IMR-90 (cell line): ENCODE measurements at regions not wholly inside any gene's neighbourhood (a gene's known extent, or its start where the extent isn't known, plus 50 kb on each side); places are given as distances from the start of the nearest gene placed in this dataset.
A peak's percentile ranks its signal among the peaks of the same experiment; 100 is the strongest.

Experiments used
- ATAC-seq: fragments of 200-7000 bp; cut with Tn5 transposase; 2 replicates; pipeline ENCODE4 v1.9.1; 2020; ENCODE audit warnings: low read depth, mild to moderate bottlenecking, moderate library complexity
- BruUV-seq: library from RNA; stranded (reverse); fragments of 400-500 nt; replicated peaks from 2 replicates; lab custom pipeline; 2021; lab: Mats Ljungman, UMichigan
- CTCF ChIA-PET: fragments of 300-600 bp; formaldehyde crosslinking; extraction: SDS; loops from one replicate; lab custom pipeline; 2021; ENCODE audit warnings: antibody characterized with exemption; lab: Yijun Ruan, JAX
- POLR2A ChIA-PET: fragments of 300-600 bp; sonication (Branson Sonifier 250); formaldehyde crosslinking; loops from one replicate; lab custom pipeline; 2022; ENCODE audit warnings: antibody characterized with exemption; ENCODE audit not compliant: unreplicated experiment; lab: Charles Lee
- DNase-seq: peaks from one replicate; pipeline ENCODE4 v3.0.0; 2013
- H2AFZ ChIP-seq: replicated peaks from 2 replicates; pipeline ENCODE3; 2013; ENCODE audit warnings: low read length, mild to moderate bottlenecking; ENCODE audit not compliant: poor library complexity
- H2AK5ac ChIP-seq: 2 replicates; pipeline ENCODE4 v1.6.1; 2013; ENCODE audit warnings: low read depth, low read length, inconsistent platforms
- H2AK9ac ChIP-seq: replicated peaks from 2 replicates; pipeline ENCODE3; 2013; ENCODE audit warnings: mild to moderate bottlenecking, low read depth, low read length, moderate library complexity; ENCODE audit not compliant: poor library complexity
- H2BK120ac ChIP-seq: 2 replicates; pipeline ENCODE4 v1.6.1; 2013; ENCODE audit warnings: low read depth, low read length, inconsistent platforms
- H2BK15ac ChIP-seq: 3 replicates; pipeline ENCODE4 v1.6.1; 2013; ENCODE audit warnings: low read depth, low read length, inconsistent platforms
- H2BK20ac ChIP-seq: 2 replicates; pipeline ENCODE4 v1.6.1; 2013; ENCODE audit warnings: low read depth, mild to moderate bottlenecking, inconsistent platforms, low read length, moderate library complexity
- H2BK5ac ChIP-seq: 2 replicates; pipeline ENCODE4 v1.6.1; 2013; ENCODE audit warnings: mild to moderate bottlenecking, low read depth, low read length, inconsistent platforms; ENCODE audit not compliant: poor library complexity, severe bottlenecking
- H3K14ac ChIP-seq: replicated peaks from 2 replicates; pipeline ENCODE4 v1.6.1; 2013; ENCODE audit warnings: low read depth, low read length, inconsistent platforms
- H3K18ac ChIP-seq: 2 replicates; pipeline ENCODE4 v1.6.1; 2013; ENCODE audit warnings: low read depth, low read length, control low read depth
- H3K23ac ChIP-seq: 2 replicates; pipeline ENCODE4 v1.6.1; 2013; ENCODE audit warnings: low read depth, low read length, inconsistent platforms
- H3K27ac ChIP-seq: 2 replicates; pipeline ENCODE4 v1.5.1; 2013; ENCODE audit warnings: mild to moderate bottlenecking, control low read depth, low read length; ENCODE audit not compliant: insufficient read depth
- H3K27me3 ChIP-seq: 2 replicates; pipeline ENCODE4 v1.6.1; 2013; ENCODE audit warnings: low read length; ENCODE audit not compliant: control insufficient read depth, insufficient read depth
- H3K36me3 ChIP-seq: 2 replicates; pipeline ENCODE4 v1.6.1; 2013; ENCODE audit warnings: low read length, mixed read lengths; ENCODE audit not compliant: control insufficient read depth, insufficient read depth
- H3K4ac ChIP-seq: 2 replicates; pipeline ENCODE4 v1.6.1; 2013; ENCODE audit warnings: low read depth, low read length, inconsistent platforms
- H3K4me1 ChIP-seq: 2 replicates; pipeline ENCODE4 v1.6.1; 2013; ENCODE audit warnings: low read length, mixed read lengths; ENCODE audit not compliant: control insufficient read depth, insufficient read depth
- H3K4me2 ChIP-seq: 2 replicates; pipeline ENCODE4 v1.6.1; 2013; ENCODE audit warnings: low read depth, mild to moderate bottlenecking, control low read depth, low read length, moderate library complexity
- H3K4me3 ChIP-seq: 2 replicates; pipeline ENCODE4 v1.5.1; 2013; ENCODE audit warnings: low read depth, mild to moderate bottlenecking, control low read depth, low read length, moderate library complexity; ENCODE audit not compliant: insufficient read depth
- H3K56ac ChIP-seq: 2 replicates; pipeline ENCODE4 v1.6.1; 2013; ENCODE audit warnings: low read length, inconsistent platforms; ENCODE audit not compliant: insufficient read depth; ENCODE audit errors: extremely low read depth
- H3K79me1 ChIP-seq, 2 experiments: 2 replicates each; pipeline ENCODE4 v1.6.1; 2013; ENCODE audit warnings: low read length in 2 of 2, inconsistent platforms in 1 of 2, low read depth in 1 of 2
- H3K9ac ChIP-seq: 2 replicates; pipeline ENCODE4 v1.6.1; 2013; ENCODE audit warnings: low read depth, low read length, control low read depth
- H3K9me1 ChIP-seq: 2 replicates; pipeline ENCODE4 v1.6.1; 2013; ENCODE audit warnings: low read length, inconsistent platforms; ENCODE audit not compliant: insufficient read depth
- H3K9me3 ChIP-seq: 2 replicates; pipeline ENCODE4 v1.6.1; 2013; ENCODE audit warnings: low read length; ENCODE audit not compliant: control insufficient read depth, insufficient read depth
- H4K20me1 ChIP-seq: 2 replicates; pipeline ENCODE4 v1.6.1; 2013; ENCODE audit warnings: low read length, inconsistent platforms; ENCODE audit not compliant: insufficient read depth
- H4K5ac ChIP-seq: 2 replicates; pipeline ENCODE4 v1.6.1; 2013; ENCODE audit warnings: mild to moderate bottlenecking, low read depth, low read length, control low read depth
- H4K8ac ChIP-seq, 2 experiments: 2 replicates each; pipeline ENCODE4 v1.6.1; 2013; ENCODE audit warnings: low read depth in 2 of 2, low read length in 2 of 2, control low read depth in 1 of 2, inconsistent platforms in 1 of 2
- H4K91ac ChIP-seq: 2 replicates; pipeline ENCODE4 v1.6.1; 2013; ENCODE audit warnings: low read depth, low read length, inconsistent platforms; ENCODE audit not compliant: insufficient read depth
- BHLHE40 ChIP-seq: fragments of 150-350 bp; IDR thresholded peaks from 2 replicates; pipeline ENCODE4 v1.6.1; 2016; ENCODE audit warnings: mild to moderate bottlenecking, low read depth, low read length
- CEBPB ChIP-seq: IDR thresholded peaks from 2 replicates; pipeline ENCODE4 v1.6.1; 2012; ENCODE audit warnings: low read depth, low read length, improper control_type of control experiment
- FOS ChIP-seq: fragments of 150-350 bp; IDR thresholded peaks from 2 replicates; pipeline ENCODE4 v1.6.1; 2016; ENCODE audit warnings: low read depth, low read length
- MAZ ChIP-seq: IDR thresholded peaks from 2 replicates; pipeline ENCODE4 v1.6.1; 2012; ENCODE audit warnings: low read depth, mild to moderate bottlenecking, low read length, improper control_type of control experiment, moderate library complexity, borderline replicate concordance
- RFX5 ChIP-seq: IDR thresholded peaks from 2 replicates; pipeline ENCODE4 v1.8.0; 2012; ENCODE audit warnings: low read depth, mild to moderate bottlenecking, low read length, moderate library complexity
- SMC3 ChIP-seq: fragments of 150-350 bp; IDR thresholded peaks from 2 replicates; pipeline ENCODE4 v1.6.1; 2016; ENCODE audit warnings: low read depth, mild to moderate bottlenecking, antibody characterized with exemption, low read length, moderate library complexity
- WGBS, 2 experiments: methylation state at CpG; one replicate each; pipeline versions ENCODE4 v1.1.5 to v1.1.7; 2013; ENCODE audit warnings: missing lambda C conversion rate in 2 of 2; ENCODE audit not compliant: insufficient read length in 1 of 2; ENCODE audit errors: extremely low coverage in 2 of 2; 5-methylcytosine and 5-hydroxymethylcytosine counted together
- dilution Hi-C: fragments of 300-500 bp; cut with HindIII; formaldehyde crosslinking; loops from one replicate; pipeline ENCODE4 v1.14.3; 2018; ENCODE audit warnings: low sequenced_read_pairs; ENCODE audit not compliant: unreplicated experiment
- in situ Hi-C: fragments of 300-500 bp; cut with MboI; formaldehyde crosslinking; loops from 3 replicates; pipeline ENCODE4 v1.14.3; 2019; ENCODE audit warnings: low sequenced_read_pairs, inconsistent platforms, mixed read lengths
- intact Hi-C: fragments of 100-400 bp; cut with micrococcal nuclease; formaldehyde crosslinking; loops from 2 replicates; pipeline ENCODE4 v1.10.0; 2022

- Histone ChIP-seq H3K79me1 (no peaks in the 10 kb centered on the region), H3K23ac (no peak overlapping the region), H4K91ac (no peak overlapping the region), H3K27ac (no peak overlapping the region), H3K4me1 (peaks cover 5% of the 10 kb centered on the region; the same call in 1 of the 2 replicates), H2BK20ac (0 out of 2 replicates have a peak overlapping the region, but pooled peaks have one; percentile 58), H3K9me1 (no peaks in the 10 kb centered on the region), H3K27me3 (no peaks in the 10 kb centered on the region), H3K4me2 (no peak overlapping the region), H3K9me3 (no peaks in the 10 kb centered on the region), H3K14ac (no peak overlapping the region), H4K20me1 (no peaks in the 10 kb centered on the region), H2BK120ac (peak overlapping the region; percentile 52; the same call in 1 of the 2 replicates), H3K18ac (no peak overlapping the region), H3K56ac (no peak overlapping the region), H4K5ac (no peak overlapping the region), H2AFZ (no peak overlapping the region), H2BK15ac (0 out of 3 replicates have a peak overlapping the region, but pooled peaks have one; percentile 43), H4K8ac (peak overlapping the region in 1 of 2 experiments; percentile 23; a peak in 1 of 4 replicates), H3K36me3 (no peaks in the 10 kb centered on the region), H2AK9ac (no peak overlapping the region), H2AK5ac (peak overlapping the region; percentile 67; the same call in 1 of the 2 replicates), H3K9ac (no peak overlapping the region), H3K4ac (peak overlapping the region; percentile 1; the same call in 1 of the 2 replicates), H3K4me3 (no peak overlapping the region), H2BK5ac (no peak overlapping the region)
- ChIA-PET POLR2A (no interaction called here), CTCF (no interaction called here)
- ATAC-seq (no peak), DNase-seq (peak; percentile 42)
- TF ChIP-seq BHLHE40 (no peak), CEBPB (peak; percentile 79), RFX5 (no peak), SMC3 (no peak), FOS (no peak), MAZ (no peak)
- intact Hi-C loops = loop anchor here (2.0 to 10.0 kb wide), 5 partner anchors 100 to 1020 kb away; partner anchors contain the start of gene DUSP10
- WGBS, 2 experiments = no CpG with 5 or more reads among the region's 2 CpGs
- in situ Hi-C loops = loop anchor here (5.0 to 10.0 kb wide), 3 partner anchors 172 to 622 kb away; no protein-coding TSS in a partner anchor
- BruUV-seq = no TSS peak
- dilution Hi-C loops = no loop called here
Measured at GRCh38 chr1:221437171-221437570, 304.7 kb downstream of the DUSP10 start.
